HEK293 (cell line): ENCODE measurements at regions not wholly inside any gene's neighbourhood (a gene's known extent, or its start where the extent isn't known, plus 50 kb on each side); places are given as distances from the start of the nearest gene placed in this dataset.
"Not testable (repeated sequence)": the region's sequence is repeated elsewhere in the genome, so short reads cannot be mapped to it uniquely, and the experiment has no call there.

ENCODE experiments used
- CTCF ChIA-PET: fragments of 350-600 bp; formaldehyde crosslinking; extraction: SDS; loops from one replicate; lab custom pipeline; 2021; ENCODE audit warnings: antibody characterized with exemption; lab: Yijun Ruan, JAX
- POLR2A ChIA-PET: fragments of 300-600 bp; formaldehyde crosslinking; extraction: SDS; loops from one replicate; lab custom pipeline; 2020; ENCODE audit warnings: antibody characterized with exemption, inconsistent platforms; lab: Yijun Ruan, JAX
- H3K27ac ChIP-seq: fragments of 200-500 bp; sonication (Bioruptor generic); 2 replicates; pipeline ENCODE4 v1.5.1; 2014; ENCODE audit warnings: low read depth, low read length, control low read depth, inconsistent platforms; ENCODE audit errors: extremely low read depth
- H3K36me3 ChIP-seq, 2 experiments: fragments of 200-500 bp in 1 of 2; sonication (Bioruptor generic) in 1 of 2; 1 replicate in 1 of 2; 2 replicates in 1 of 2; pipeline ENCODE4 v1.5.1; 2014 to 2017; ENCODE audit warnings: inconsistent platforms in 2 of 2, low read length in 2 of 2; ENCODE audit not compliant: control insufficient read depth in 2 of 2, insufficient read depth in 1 of 2
- H3K4me1 ChIP-seq: fragments of 200-500 bp; sonication (Bioruptor generic); 2 replicates; pipeline ENCODE4 v1.5.1; 2014; ENCODE audit warnings: mild to moderate bottlenecking, low read length, inconsistent platforms; ENCODE audit not compliant: control insufficient read depth, insufficient read depth
- H3K4me3 ChIP-seq: 2 replicates; pipeline ENCODE4 v1.5.1; 2011; ENCODE audit warnings: low read depth, mild to moderate bottlenecking, control low read depth, low read length, moderate library complexity
- H3K9me3 ChIP-seq: fragments of 200-500 bp; sonication (Bioruptor generic); 2 replicates; pipeline ENCODE4 v1.5.1; 2014; ENCODE audit warnings: low read depth, low read length, inconsistent platforms; ENCODE audit not compliant: control insufficient read depth, insufficient read depth
- BCL11B ChIP-seq: fragments of 450-650 bp; formaldehyde crosslinking; IDR thresholded peaks from 2 replicates; pipeline ENCODE4 v1.5.1; 2016; ENCODE audit warnings: low read depth, missing biosample characterization, missing genetic modification characterization
- GLIS1 ChIP-seq: fragments of 450-650 bp; formaldehyde crosslinking; IDR thresholded peaks from 2 replicates; pipeline ENCODE4 v1.5.1; 2016; ENCODE audit warnings: missing biosample characterization, missing genetic modification characterization
- KLF16 ChIP-seq: fragments of 450-650 bp; formaldehyde crosslinking; IDR thresholded peaks from 2 replicates; pipeline ENCODE4 v1.5.1; 2017; ENCODE audit warnings: missing biosample characterization, missing genetic modification characterization
- REPIN1 ChIP-seq: fragments of 450-650 bp; formaldehyde crosslinking; IDR thresholded peaks from 2 replicates; pipeline ENCODE4 v1.5.1; 2017; ENCODE audit warnings: missing biosample characterization, missing genetic modification characterization, low read depth
- SCRT1 ChIP-seq: fragments of 450-650 bp; formaldehyde crosslinking; IDR thresholded peaks from 2 replicates; pipeline ENCODE4 v1.5.1; 2016; ENCODE audit warnings: missing biosample characterization, missing genetic modification characterization, borderline replicate concordance
- ZIC2 ChIP-seq: fragments of 450-650 bp; formaldehyde crosslinking; IDR thresholded peaks from 2 replicates; pipeline ENCODE4 v1.5.1; 2016; ENCODE audit warnings: missing biosample characterization, missing genetic modification characterization
- ZNF266 ChIP-seq: fragments of 450-650 bp; formaldehyde crosslinking; IDR thresholded peaks from 2 replicates; pipeline ENCODE4 v1.5.1; 2016; ENCODE audit warnings: missing biosample characterization, missing genetic modification characterization, low read depth
- ZNF37A ChIP-seq: fragments of 450-650 bp; IDR thresholded peaks from 2 replicates; pipeline ENCODE4 v1.5.1; 2018; ENCODE audit warnings: missing biosample characterization, missing genetic modification characterization
- ZNF423 ChIP-seq: fragments of 450-650 bp; formaldehyde crosslinking; IDR thresholded peaks from 2 replicates; pipeline ENCODE4 v1.5.1; 2016; ENCODE audit warnings: missing biosample characterization, missing genetic modification characterization
- ZNF426 ChIP-seq: fragments of 450-650 bp; formaldehyde crosslinking; IDR thresholded peaks from 2 replicates; pipeline ENCODE4 v1.5.1; 2017; ENCODE audit warnings: missing biosample characterization, missing genetic modification characterization, mild to moderate bottlenecking, inconsistent platforms, moderate library complexity
- ZNF585B ChIP-seq: fragments of 450-650 bp; formaldehyde crosslinking; IDR thresholded peaks from 2 replicates; pipeline ENCODE4 v1.5.1; 2016; ENCODE audit warnings: missing biosample characterization, missing genetic modification characterization
- ZNF624 ChIP-seq: fragments of 450-650 bp; formaldehyde crosslinking; IDR thresholded peaks from 2 replicates; pipeline ENCODE4 v1.5.1; 2017; ENCODE audit warnings: missing biosample characterization, missing genetic modification characterization
- ZNF664 ChIP-seq: fragments of 450-650 bp; formaldehyde crosslinking; IDR thresholded peaks from 2 replicates; pipeline ENCODE4 v1.5.1; 2016; ENCODE audit warnings: missing biosample characterization, missing genetic modification characterization
- ZNF785 ChIP-seq: fragments of 450-650 bp; formaldehyde crosslinking; IDR thresholded peaks from 2 replicates; pipeline ENCODE4 v1.5.1; 2016; ENCODE audit warnings: missing biosample characterization, missing genetic modification characterization
- TF ChIP-seq, protein P1 (sequence below): fragments of 450-650 bp; formaldehyde crosslinking; IDR thresholded peaks from 2 replicates; pipeline ENCODE4 v1.5.1; 2016; ENCODE audit warnings: missing biosample characterization, missing genetic modification characterization
- TF ChIP-seq, protein P2 (sequence below): fragments of 450-650 bp; formaldehyde crosslinking; IDR thresholded peaks from 2 replicates; pipeline ENCODE4 v1.5.1; 2016; ENCODE audit warnings: missing biosample characterization, missing genetic modification characterization
- TF ChIP-seq, protein P3 (sequence below): fragments of 450-650 bp; formaldehyde crosslinking; IDR thresholded peaks from 2 replicates; pipeline ENCODE4 v1.5.1; 2016; ENCODE audit warnings: missing biosample characterization, missing genetic modification characterization
- TF ChIP-seq, protein P4 (sequence below): fragments of 450-650 bp; formaldehyde crosslinking; conservative IDR thresholded peaks from 2 replicates; pipeline ENCODE4 v1.5.1; 2016; ENCODE audit warnings: low read depth, missing biosample characterization, missing genetic modification characterization

DNA sequence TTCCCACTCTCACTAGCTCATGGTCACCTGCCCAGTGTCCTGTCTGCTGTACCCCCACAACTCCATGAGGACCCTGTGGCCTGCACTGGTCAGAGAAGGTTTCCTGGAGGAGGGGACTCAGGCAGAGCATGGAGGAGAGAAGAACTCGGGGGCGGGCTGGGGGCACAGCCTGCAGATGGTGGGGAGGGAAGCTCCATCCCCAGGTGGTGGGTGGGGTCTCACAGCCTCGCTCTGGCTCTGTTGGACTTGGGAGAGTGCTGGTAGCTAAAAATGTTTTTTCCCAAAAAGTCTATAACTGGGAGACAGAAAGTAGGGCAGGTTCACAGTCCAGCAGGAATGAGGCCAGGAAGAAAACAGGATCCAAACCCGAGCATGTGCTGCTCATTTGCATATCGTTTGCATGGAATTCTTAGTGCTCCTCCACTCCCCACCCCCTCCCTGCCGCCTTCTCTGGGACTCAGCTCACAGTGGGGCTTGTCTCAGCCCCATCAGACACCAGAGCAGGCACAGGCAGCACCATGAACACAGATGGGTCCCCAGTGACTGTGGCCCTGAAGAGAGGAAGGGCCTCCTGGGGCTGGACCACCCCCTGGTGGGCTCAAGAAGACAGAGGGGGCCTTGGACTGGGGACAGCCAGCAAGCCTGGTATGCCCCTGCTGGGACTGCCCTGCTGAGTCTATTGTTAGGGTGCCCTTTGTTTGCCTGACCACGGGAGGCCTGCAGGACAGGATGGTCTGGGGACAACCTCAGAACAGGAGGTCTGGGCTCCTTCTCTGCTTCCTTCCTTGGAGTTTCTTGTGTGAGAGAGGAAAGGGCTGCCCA lies 67.0 kb upstream of the SFSWAP start:
- Histone ChIP-seq H3K4me1 (no peaks in the 10 kb centered on the region), H3K36me3 (no peaks in the 10 kb centered on the region), H3K9me3 (no peaks in the 10 kb centered on the region), H3K4me3 (no peak overlapping the region), H3K27ac (no peak overlapping the region)
- ChIA-PET POLR2A (no interaction called here), CTCF (no interaction called here)
- TF ChIP-seq GLIS1 (tag by site-specific recombination) (peak; percentile 88), ZIC2 (tag by site-specific recombination) (peak; percentile 83)
- TF ChIP-seq, protein P1, sequence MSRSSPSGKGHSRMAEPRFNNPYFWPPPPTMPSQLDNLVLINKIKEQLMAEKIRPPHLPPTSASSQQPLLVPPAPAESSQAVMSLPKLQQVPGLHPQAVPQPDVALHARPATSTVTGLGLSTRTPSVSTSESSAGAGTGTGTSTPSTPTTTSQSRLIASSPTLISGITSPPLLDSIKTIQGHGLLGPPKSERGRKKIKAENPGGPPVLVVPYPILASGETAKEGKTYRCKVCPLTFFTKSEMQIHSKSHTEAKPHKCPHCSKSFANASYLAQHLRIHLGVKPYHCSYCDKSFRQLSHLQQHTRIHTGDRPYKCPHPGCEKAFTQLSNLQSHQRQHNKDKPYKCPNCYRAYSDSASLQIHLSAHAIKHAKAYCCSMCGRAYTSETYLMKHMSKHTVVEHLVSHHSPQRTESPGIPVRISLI: no peak

DNA sequence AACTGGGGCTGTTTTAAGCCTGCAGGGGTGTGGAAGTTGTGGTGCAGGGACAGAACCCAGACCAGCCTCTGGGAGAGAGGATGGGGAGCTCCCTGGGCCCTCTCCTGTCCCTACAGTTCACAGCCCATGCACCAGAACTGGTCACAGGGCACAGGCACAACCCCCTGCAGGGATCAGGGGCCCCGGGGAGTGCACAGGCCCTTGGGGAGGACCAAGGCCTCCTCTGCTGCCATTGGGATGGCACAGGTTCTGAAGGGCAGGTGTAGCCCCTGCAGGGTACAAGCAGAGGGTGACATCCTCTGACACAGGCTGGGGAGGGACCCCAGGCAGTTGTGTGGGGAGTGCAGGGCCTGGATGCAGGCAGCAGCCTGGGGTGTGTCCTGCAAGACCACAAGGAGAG lies 66.4 kb upstream of the SFSWAP start:
- TF ChIP-seq, protein P2, sequence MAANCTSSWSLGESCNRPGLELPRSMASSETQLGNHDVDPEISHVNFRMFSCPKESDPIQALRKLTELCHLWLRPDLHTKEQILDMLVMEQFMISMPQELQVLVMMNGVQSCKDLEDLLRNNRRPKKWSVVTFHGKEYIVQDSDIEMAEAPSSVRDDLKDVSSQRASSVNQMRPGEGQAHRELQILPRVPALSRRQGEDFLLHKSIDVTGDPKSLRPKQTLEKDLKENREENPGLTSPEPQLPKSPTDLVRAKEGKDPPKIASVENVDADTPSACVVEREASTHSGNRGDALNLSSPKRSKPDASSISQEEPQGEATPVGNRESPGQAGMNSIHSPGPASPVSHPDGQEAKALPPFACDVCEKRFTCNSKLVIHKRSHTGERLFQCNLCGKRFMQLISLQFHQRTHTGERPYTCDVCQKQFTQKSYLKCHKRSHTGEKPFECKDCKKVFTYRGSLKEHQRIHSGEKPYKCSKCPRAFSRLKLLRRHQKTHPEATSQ (tag by site-specific recombination): no peak
- TF ChIP-seq BCL11B (no peak), ZNF266 (no peak), ZNF624 (tag by site-specific recombination) (no peak), KLF16 (tag by site-specific recombination) (no peak), ZNF423 (no peak), ZNF585B (tag by site-specific recombination) (no peak), ZNF664 (no peak), SCRT1 (tag by site-specific recombination) (no peak), REPIN1 (tag by site-specific recombination) (no peak), ZNF785 (tag by site-specific recombination) (no peak), ZNF37A (tag by site-specific recombination) (no peak), ZNF426 (tag by site-specific recombination) (no peak)
- TF ChIP-seq, protein P3, sequence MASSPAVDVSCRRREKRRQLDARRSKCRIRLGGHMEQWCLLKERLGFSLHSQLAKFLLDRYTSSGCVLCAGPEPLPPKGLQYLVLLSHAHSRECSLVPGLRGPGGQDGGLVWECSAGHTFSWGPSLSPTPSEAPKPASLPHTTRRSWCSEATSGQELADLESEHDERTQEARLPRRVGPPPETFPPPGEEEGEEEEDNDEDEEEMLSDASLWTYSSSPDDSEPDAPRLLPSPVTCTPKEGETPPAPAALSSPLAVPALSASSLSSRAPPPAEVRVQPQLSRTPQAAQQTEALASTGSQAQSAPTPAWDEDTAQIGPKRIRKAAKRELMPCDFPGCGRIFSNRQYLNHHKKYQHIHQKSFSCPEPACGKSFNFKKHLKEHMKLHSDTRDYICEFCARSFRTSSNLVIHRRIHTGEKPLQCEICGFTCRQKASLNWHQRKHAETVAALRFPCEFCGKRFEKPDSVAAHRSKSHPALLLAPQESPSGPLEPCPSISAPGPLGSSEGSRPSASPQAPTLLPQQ (tag by site-specific recombination): no peak
- TF ChIP-seq, protein P4, sequence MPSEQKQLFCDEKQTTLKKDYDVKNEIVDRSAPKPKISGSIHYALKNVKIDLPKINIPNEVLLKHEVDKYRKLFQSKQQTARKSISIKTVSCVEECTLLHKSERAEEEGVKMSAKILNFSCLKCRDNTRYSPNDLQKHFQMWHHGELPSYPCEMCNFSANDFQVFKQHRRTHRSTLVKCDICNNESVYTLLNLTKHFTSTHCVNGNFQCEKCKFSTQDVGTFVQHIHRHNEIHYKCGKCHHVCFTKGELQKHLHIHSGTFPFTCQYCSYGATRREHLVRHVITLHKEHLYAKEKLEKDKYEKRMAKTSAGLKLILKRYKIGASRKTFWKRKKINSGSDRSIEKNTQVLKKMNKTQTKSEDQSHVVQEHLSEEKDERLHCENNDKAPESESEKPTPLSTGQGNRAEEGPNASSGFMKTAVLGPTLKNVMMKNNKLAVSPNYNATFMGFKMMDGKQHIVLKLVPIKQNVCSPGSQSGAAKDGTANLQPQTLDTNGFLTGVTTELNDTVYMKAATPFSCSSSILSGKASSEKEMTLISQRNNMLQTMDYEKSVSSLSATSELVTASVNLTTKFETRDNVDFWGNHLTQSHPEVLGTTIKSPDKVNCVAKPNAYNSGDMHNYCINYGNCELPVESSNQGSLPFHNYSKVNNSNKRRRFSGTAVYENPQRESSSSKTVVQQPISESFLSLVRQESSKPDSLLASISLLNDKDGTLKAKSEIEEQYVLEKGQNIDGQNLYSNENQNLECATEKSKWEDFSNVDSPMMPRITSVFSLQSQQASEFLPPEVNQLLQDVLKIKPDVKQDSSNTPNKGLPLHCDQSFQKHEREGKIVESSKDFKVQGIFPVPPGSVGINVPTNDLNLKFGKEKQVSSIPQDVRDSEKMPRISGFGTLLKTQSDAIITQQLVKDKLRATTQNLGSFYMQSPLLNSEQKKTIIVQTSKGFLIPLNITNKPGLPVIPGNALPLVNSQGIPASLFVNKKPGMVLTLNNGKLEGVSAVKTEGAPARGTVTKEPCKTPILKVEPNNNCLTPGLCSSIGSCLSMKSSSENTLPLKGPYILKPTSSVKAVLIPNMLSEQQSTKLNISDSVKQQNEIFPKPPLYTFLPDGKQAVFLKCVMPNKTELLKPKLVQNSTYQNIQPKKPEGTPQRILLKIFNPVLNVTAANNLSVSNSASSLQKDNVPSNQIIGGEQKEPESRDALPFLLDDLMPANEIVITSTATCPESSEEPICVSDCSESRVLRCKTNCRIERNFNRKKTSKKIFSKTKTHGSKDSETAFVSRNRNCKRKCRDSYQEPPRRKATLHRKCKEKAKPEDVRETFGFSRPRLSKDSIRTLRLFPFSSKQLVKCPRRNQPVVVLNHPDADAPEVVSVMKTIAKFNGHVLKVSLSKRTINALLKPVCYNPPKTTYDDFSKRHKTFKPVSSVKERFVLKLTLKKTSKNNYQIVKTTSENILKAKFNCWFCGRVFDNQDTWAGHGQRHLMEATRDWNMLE: no peak
- H3K36me3 ChIP-seq: no peaks in the 10 kb centered on the region
- ChIA-PET POLR2A (no interaction called here), CTCF (no interaction called here)
- H3K4me3 ChIP-seq: no peak overlapping the region
- H3K4me1 ChIP-seq: no peaks in the 10 kb centered on the region
- H3K27ac ChIP-seq: no peak overlapping the region
- H3K9me3 ChIP-seq: no peaks in the 10 kb centered on the region

DNA sequence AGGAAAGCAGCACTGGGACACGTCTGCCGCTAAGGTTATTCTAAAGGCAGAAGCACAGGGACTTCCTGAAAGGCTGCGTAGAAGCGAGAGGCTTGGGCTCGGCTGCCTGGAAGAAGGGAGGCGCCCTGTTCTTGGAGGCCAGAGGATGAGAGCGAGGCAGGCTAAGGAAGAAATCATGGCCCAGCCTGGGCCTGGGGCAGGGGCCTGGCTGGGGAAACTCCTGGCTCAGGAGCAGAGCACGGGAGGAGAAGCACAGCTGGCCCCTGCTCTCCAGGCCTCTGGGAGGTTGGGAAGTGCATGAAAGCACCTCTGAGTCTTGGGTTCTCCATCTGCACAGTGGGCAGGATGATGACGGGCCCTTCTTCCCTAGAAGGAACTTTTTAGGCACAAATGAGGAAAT lies 66.0 kb upstream of the SFSWAP start:
- POLR2A ChIA-PET, CTCF ChIA-PET, H3K4me1 ChIP-seq, H3K9me3 ChIP-seq, H3K36me3 ChIP-seq, H3K27ac ChIP-seq, H3K4me3 ChIP-seq: not testable (repeated sequence)

DNA sequence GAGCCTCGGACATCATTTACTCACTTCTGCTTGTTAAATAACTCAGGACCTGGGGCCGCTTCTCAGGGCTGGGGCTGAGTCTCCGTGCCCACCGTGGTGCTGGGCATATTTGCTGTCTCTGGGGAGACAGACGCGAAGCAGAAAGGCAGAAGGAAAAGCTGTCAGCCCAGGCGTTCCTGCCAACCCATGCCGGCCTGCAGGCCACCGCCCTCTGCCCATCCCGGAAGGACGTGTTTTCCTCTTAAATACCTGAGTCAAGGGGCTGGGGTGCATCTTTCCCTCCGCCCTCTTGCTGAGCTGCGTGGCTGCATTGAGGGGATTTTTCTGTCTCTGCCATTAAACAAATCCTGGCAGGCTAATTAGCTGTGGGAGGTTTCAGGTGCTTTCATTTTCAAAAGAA lies 65.3 kb upstream of the SFSWAP start:
- H3K9me3 ChIP-seq, POLR2A ChIA-PET, H3K27ac ChIP-seq, H3K4me1 ChIP-seq, H3K4me3 ChIP-seq, H3K36me3 ChIP-seq: not testable (repeated sequence)
- CTCF ChIA-PET: interaction anchor here (0.7 kb wide), 1 partner anchor 37 kb away, joined by 3 read pairs; no protein-coding TSS in a partner anchor
